Hematopoietic multipotent progenitor cell treated with erythropoietin and hydrocortisone succinate and interleukin-3 and kit ligand, for 17 days (in vitro differentiated cells): ENCODE measurements at regions not wholly inside any gene's neighbourhood (a gene's known extent, or its start where the extent isn't known, plus 50 kb on each side); places are given as distances from the start of the nearest gene placed in this dataset.

ENCODE experiments used
- DNase-seq: peaks from one replicate; pipeline ENCODE4 v3.0.0-alpha.2; 2015; ENCODE audit warnings: low spot score

- DNase-seq, result no peak
Observed at GRCh38 chr18:43572163-43572562, 294.9 kb upstream of the SYT4 start.

GRCh38 chr18:43574974-43575373, 297.7 kb upstream of the SYT4 start:
- DNase-seq, result no peak

- DNase-seq, result no peak
Observed at GRCh38 chr18:43578211-43578610, 300.9 kb upstream of the SYT4 start.

GRCh38 chr18:43578706-43579105, 301.4 kb upstream of the SYT4 start:
- no peak for DNase-seq

- no peak for DNase-seq
Observed at GRCh38 chr18:43581936-43582519, 304.7 kb upstream of the SYT4 start.

- peak; percentile 5 for DNase-seq
Observed at GRCh38 chr18:43587538-43588153, 310.4 kb upstream of the SYT4 start.

- no peak for DNase-seq
Observed at GRCh38 chr18:43588838-43589237, 311.5 kb upstream of the SYT4 start.

- DNase-seq, result no peak
Observed at GRCh38 chr18:43589611-43590151, 312.4 kb upstream of the SYT4 start.

GRCh38 chr18:43590182-43590903, 313.1 kb upstream of the SYT4 start:
- DNase-seq, result no peak

- DNase-seq, result no peak
Observed at GRCh38 chr18:43592269-43592668, 315.0 kb upstream of the SYT4 start.

- no peak for DNase-seq
Observed at GRCh38 chr18:43596105-43596712, 318.9 kb upstream of the SYT4 start.

- no peak for DNase-seq
Observed at GRCh38 chr18:43601432-43601831, 324.1 kb upstream of the SYT4 start.

GRCh38 chr18:43605224-43605623, 327.9 kb upstream of the SYT4 start:
- DNase-seq, result no peak

GRCh38 chr18:43606795-43607194, 329.5 kb upstream of the SYT4 start:
- no peak for DNase-seq

- no peak for DNase-seq
Observed at GRCh38 chr18:43620936-43621335, 343.6 kb upstream of the SYT4 start.

- no peak for DNase-seq
Observed at GRCh38 chr18:43622024-43622423, 344.7 kb upstream of the SYT4 start.

GRCh38 chr18:43625582-43625981, 348.3 kb upstream of the SYT4 start:
- DNase-seq, result no peak

- no peak for DNase-seq
Observed at GRCh38 chr18:43627848-43628530, 350.7 kb upstream of the SYT4 start.

- no peak for DNase-seq
Observed at GRCh38 chr18:43634994-43635393, 357.7 kb upstream of the SYT4 start.

- DNase-seq, result no peak
Observed at GRCh38 chr18:43635397-43635796, 358.1 kb upstream of the SYT4 start.

GRCh38 chr18:43642727-43643330, 365.5 kb upstream of the SYT4 start:
- DNase-seq, result no peak

- DNase-seq, result no peak
Observed at GRCh38 chr18:43648002-43648401, 370.7 kb upstream of the SYT4 start.
